ENCODE measurements at regions not wholly inside any gene's neighbourhood (a gene's known extent, or its start where the extent isn't known, plus 50 kb on each side); places are given as distances from the start of the nearest gene placed in this dataset.
A peak's percentile ranks its signal among the peaks of the same experiment; 100 is the strongest.

- no peak overlapping the region for H3K27ac ChIP-seq (ENCODE audit: low read depth in 1 of 3, low read length in 2 of 3)
- H3K4me3 ChIP-seq (ENCODE audit: low read depth in 1 of 3, low read length in 3 of 3): no peak overlapping the region
- FAIRE-seq (no peak), DNase-seq (no peak)
- no peaks in the 10 kb centered on the region for H3K9me3 ChIP-seq (ENCODE audit: control insufficient read depth in 2 of 2, insufficient read depth in 1 of 2, low read depth in 1 of 2, low read length in 1 of 2)
- no peaks in the 10 kb centered on the region for H3K27me3 ChIP-seq (ENCODE audit: control insufficient read depth in 3 of 3, insufficient read depth in 3 of 3, low read length in 3 of 3)
- WGBS, 3 donors: 32 to 59% (median 40%) methylated on average over 2 of the region's 2 CpGs
- no peaks in the 10 kb centered on the region for H3K36me3 ChIP-seq (ENCODE audit: control insufficient read depth in 3 of 3, insufficient read depth in 2 of 3, low read depth in 1 of 3, low read length in 3 of 3)
- H3K4me1 ChIP-seq (ENCODE audit: control insufficient read depth in 3 of 3, insufficient read depth in 2 of 3, low read depth in 1 of 3, low read length in 2 of 3): no peaks in the 10 kb centered on the region
These were observed 1496.2 kb upstream of the CDH6 start for GRCh38 chr5:29697278-29697677.

GRCh38 chr5:29672678-29673077 lies 1520.8 kb upstream of the CDH6 start:
- DNase-seq (no peak), FAIRE-seq (no peak)
- Histone ChIP-seq H3K4me1 (ENCODE audit: control insufficient read depth in 3 of 3, insufficient read depth in 2 of 3, low read depth in 1 of 3, low read length in 2 of 3) (no peaks in the 10 kb centered on the region), H3K36me3 (ENCODE audit: control insufficient read depth in 3 of 3, insufficient read depth in 2 of 3, low read depth in 1 of 3, low read length in 3 of 3) (no peaks in the 10 kb centered on the region), H3K27me3 (ENCODE audit: control insufficient read depth in 3 of 3, insufficient read depth in 3 of 3, low read length in 3 of 3) (no peaks in the 10 kb centered on the region), H3K9me3 (ENCODE audit: control insufficient read depth in 2 of 2, insufficient read depth in 1 of 2, low read depth in 1 of 2, low read length in 1 of 2) (peaks cover 0 to 5% of the 10 kb centered on the region in 2 donors), H3K27ac (ENCODE audit: low read depth in 1 of 3, low read length in 2 of 3) (no peak overlapping the region), H3K4me3 (ENCODE audit: low read depth in 1 of 3, low read length in 3 of 3) (no peak overlapping the region)
- 31 to 41% (median 32%) methylated on average over 3 of the region's 3 CpGs for WGBS, 3 donors

- no peaks in the 10 kb centered on the region for H3K4me1 ChIP-seq (ENCODE audit: control insufficient read depth in 3 of 3, insufficient read depth in 2 of 3, low read depth in 1 of 3, low read length in 2 of 3)
- no peak overlapping the region for H3K27ac ChIP-seq (ENCODE audit: low read depth in 1 of 3, low read length in 2 of 3)
- no peak for FAIRE-seq
- no peak overlapping the region for H3K4me3 ChIP-seq (ENCODE audit: low read depth in 1 of 3, low read length in 3 of 3)
- no peak for DNase-seq
- H3K36me3 ChIP-seq (ENCODE audit: control insufficient read depth in 3 of 3, insufficient read depth in 2 of 3, low read depth in 1 of 3, low read length in 3 of 3): no peaks in the 10 kb centered on the region
- 58 to 84% (median 64%) methylated on average over 2 of the region's 2 CpGs for WGBS, 3 donors
- no peaks in the 10 kb centered on the region for H3K27me3 ChIP-seq (ENCODE audit: control insufficient read depth in 3 of 3, insufficient read depth in 3 of 3, low read length in 3 of 3)
- peaks cover 0 to 3% of the 10 kb centered on the region in 2 donors for H3K9me3 ChIP-seq (ENCODE audit: control insufficient read depth in 2 of 2, insufficient read depth in 1 of 2, low read depth in 1 of 2, low read length in 1 of 2)
These were observed 1530.6 kb upstream of the CDH6 start for GRCh38 chr5:29662876-29663275.

GRCh38 chr5:29654954-29655353 lies 1538.5 kb upstream of the CDH6 start:
- FAIRE-seq: no peak
- H3K4me3 ChIP-seq (ENCODE audit: low read depth in 1 of 3, low read length in 3 of 3): no peak overlapping the region
- H3K27ac ChIP-seq (ENCODE audit: low read depth in 1 of 3, low read length in 2 of 3): no peak overlapping the region
- 31 to 51% (median 35%) methylated on average over 1 of the region's 1 CpG for WGBS, 3 donors
- no peaks in the 10 kb centered on the region for H3K9me3 ChIP-seq (ENCODE audit: control insufficient read depth in 2 of 2, insufficient read depth in 1 of 2, low read depth in 1 of 2, low read length in 1 of 2)
- no peaks in the 10 kb centered on the region for H3K27me3 ChIP-seq (ENCODE audit: control insufficient read depth in 3 of 3, insufficient read depth in 3 of 3, low read length in 3 of 3)
- H3K4me1 ChIP-seq (ENCODE audit: control insufficient read depth in 3 of 3, insufficient read depth in 2 of 3, low read depth in 1 of 3, low read length in 2 of 3): no peaks in the 10 kb centered on the region
- no peak for DNase-seq
- no peaks in the 10 kb centered on the region for H3K36me3 ChIP-seq (ENCODE audit: control insufficient read depth in 3 of 3, insufficient read depth in 2 of 3, low read depth in 1 of 3, low read length in 3 of 3)

- Histone ChIP-seq H3K4me1 (ENCODE audit: control insufficient read depth in 3 of 3, insufficient read depth in 2 of 3, low read depth in 1 of 3, low read length in 2 of 3) (no peaks in the 10 kb centered on the region), H3K9me3 (ENCODE audit: control insufficient read depth in 2 of 2, insufficient read depth in 1 of 2, low read depth in 1 of 2, low read length in 1 of 2) (no peaks in the 10 kb centered on the region), H3K27ac (ENCODE audit: low read depth in 1 of 3, low read length in 2 of 3) (no peak overlapping the region), H3K27me3 (ENCODE audit: control insufficient read depth in 3 of 3, insufficient read depth in 3 of 3, low read length in 3 of 3) (no peaks in the 10 kb centered on the region), H3K4me3 (ENCODE audit: low read depth in 1 of 3, low read length in 3 of 3) (no peak overlapping the region), H3K36me3 (ENCODE audit: control insufficient read depth in 3 of 3, insufficient read depth in 2 of 3, low read depth in 1 of 3, low read length in 3 of 3) (no peaks in the 10 kb centered on the region)
- peak; percentile 49 for FAIRE-seq
- 63 to 74% (median 70%) methylated on average over 2 of the region's 2 CpGs for WGBS, 3 donors
- no peak for DNase-seq
These were observed 1544.2 kb upstream of the CDH6 start for GRCh38 chr5:29649321-29649720.

- no peaks in the 10 kb centered on the region for H3K27me3 ChIP-seq (ENCODE audit: control insufficient read depth in 3 of 3, insufficient read depth in 3 of 3, low read length in 3 of 3)
- peaks cover 0 to 4% of the 10 kb centered on the region in 2 donors for H3K9me3 ChIP-seq (ENCODE audit: control insufficient read depth in 2 of 2, insufficient read depth in 1 of 2, low read depth in 1 of 2, low read length in 1 of 2)
- no peak for DNase-seq
- FAIRE-seq: no peak
- H3K27ac ChIP-seq (ENCODE audit: low read depth in 1 of 3, low read length in 2 of 3): no peak overlapping the region
- no peak overlapping the region for H3K4me3 ChIP-seq (ENCODE audit: low read depth in 1 of 3, low read length in 3 of 3)
- H3K36me3 ChIP-seq (ENCODE audit: control insufficient read depth in 3 of 3, insufficient read depth in 2 of 3, low read depth in 1 of 3, low read length in 3 of 3): no peaks in the 10 kb centered on the region
- no peaks in the 10 kb centered on the region for H3K4me1 ChIP-seq (ENCODE audit: control insufficient read depth in 3 of 3, insufficient read depth in 2 of 3, low read depth in 1 of 3, low read length in 2 of 3)
These were observed 1550.9 kb upstream of the CDH6 start for GRCh38 chr5:29642601-29643000.

GRCh38 chr5:29614206-29614605 lies 1579.3 kb upstream of the CDH6 start:
- Histone ChIP-seq H3K27me3 (ENCODE audit: control insufficient read depth in 3 of 3, insufficient read depth in 3 of 3, low read length in 3 of 3) (no peaks in the 10 kb centered on the region), H3K4me3 (ENCODE audit: low read depth in 1 of 3, low read length in 3 of 3) (no peak overlapping the region), H3K36me3 (ENCODE audit: control insufficient read depth in 3 of 3, insufficient read depth in 2 of 3, low read depth in 1 of 3, low read length in 3 of 3) (no peaks in the 10 kb centered on the region), H3K9me3 (ENCODE audit: control insufficient read depth in 2 of 2, insufficient read depth in 1 of 2, low read depth in 1 of 2, low read length in 1 of 2) (peaks cover 0 to 2% of the 10 kb centered on the region in 2 donors), H3K4me1 (ENCODE audit: control insufficient read depth in 3 of 3, insufficient read depth in 2 of 3, low read depth in 1 of 3, low read length in 2 of 3) (no peaks in the 10 kb centered on the region), H3K27ac (ENCODE audit: low read depth in 1 of 3, low read length in 2 of 3) (no peak overlapping the region)
- FAIRE-seq (no peak), DNase-seq (no peak)
- WGBS, 3 donors: 67 to 87% (median 87%) methylated on average over 2 of the region's 2 CpGs

- no peak for DNase-seq
- H3K36me3 ChIP-seq (ENCODE audit: control insufficient read depth in 3 of 3, insufficient read depth in 2 of 3, low read depth in 1 of 3, low read length in 3 of 3): no peaks in the 10 kb centered on the region
- FAIRE-seq: no peak
- H3K4me3 ChIP-seq (ENCODE audit: low read depth in 1 of 3, low read length in 3 of 3): no peak overlapping the region
- no peak overlapping the region for H3K27ac ChIP-seq (ENCODE audit: low read depth in 1 of 3, low read length in 2 of 3)
- H3K9me3 ChIP-seq (ENCODE audit: control insufficient read depth in 2 of 2, insufficient read depth in 1 of 2, low read depth in 1 of 2, low read length in 1 of 2): no peaks in the 10 kb centered on the region
- no peaks in the 10 kb centered on the region for H3K27me3 ChIP-seq (ENCODE audit: control insufficient read depth in 3 of 3, insufficient read depth in 3 of 3, low read length in 3 of 3)
- H3K4me1 ChIP-seq (ENCODE audit: control insufficient read depth in 3 of 3, insufficient read depth in 2 of 3, low read depth in 1 of 3, low read length in 2 of 3): no peaks in the 10 kb centered on the region
These were observed 1605.2 kb upstream of the CDH6 start for GRCh38 chr5:29588236-29588635.

GRCh38 chr5:29587832-29588231 lies 1605.7 kb upstream of the CDH6 start:
- H3K4me3 ChIP-seq (ENCODE audit: low read depth in 1 of 3, low read length in 3 of 3): no peak overlapping the region
- H3K27ac ChIP-seq (ENCODE audit: low read depth in 1 of 3, low read length in 2 of 3): no peak overlapping the region
- DNase-seq (no peak), FAIRE-seq (no peak)
- H3K4me1 ChIP-seq (ENCODE audit: control insufficient read depth in 3 of 3, insufficient read depth in 2 of 3, low read depth in 1 of 3, low read length in 2 of 3): no peaks in the 10 kb centered on the region
- H3K27me3 ChIP-seq (ENCODE audit: control insufficient read depth in 3 of 3, insufficient read depth in 3 of 3, low read length in 3 of 3): no peaks in the 10 kb centered on the region
- H3K9me3 ChIP-seq (ENCODE audit: control insufficient read depth in 2 of 2, insufficient read depth in 1 of 2, low read depth in 1 of 2, low read length in 1 of 2): no peaks in the 10 kb centered on the region
- no peaks in the 10 kb centered on the region for H3K36me3 ChIP-seq (ENCODE audit: control insufficient read depth in 3 of 3, insufficient read depth in 2 of 3, low read depth in 1 of 3, low read length in 3 of 3)
- WGBS, 3 donors: 71 to 83% (median 78%) methylated on average over 2 of the region's 2 CpGs

All from small intestine (tissue), 7 donors.